ENCODE measurements at regions not wholly inside any gene's neighbourhood (a gene's known extent, or its start where the extent isn't known, plus 50 kb on each side); places are given as distances from the start of the nearest gene placed in this dataset.

DNA sequence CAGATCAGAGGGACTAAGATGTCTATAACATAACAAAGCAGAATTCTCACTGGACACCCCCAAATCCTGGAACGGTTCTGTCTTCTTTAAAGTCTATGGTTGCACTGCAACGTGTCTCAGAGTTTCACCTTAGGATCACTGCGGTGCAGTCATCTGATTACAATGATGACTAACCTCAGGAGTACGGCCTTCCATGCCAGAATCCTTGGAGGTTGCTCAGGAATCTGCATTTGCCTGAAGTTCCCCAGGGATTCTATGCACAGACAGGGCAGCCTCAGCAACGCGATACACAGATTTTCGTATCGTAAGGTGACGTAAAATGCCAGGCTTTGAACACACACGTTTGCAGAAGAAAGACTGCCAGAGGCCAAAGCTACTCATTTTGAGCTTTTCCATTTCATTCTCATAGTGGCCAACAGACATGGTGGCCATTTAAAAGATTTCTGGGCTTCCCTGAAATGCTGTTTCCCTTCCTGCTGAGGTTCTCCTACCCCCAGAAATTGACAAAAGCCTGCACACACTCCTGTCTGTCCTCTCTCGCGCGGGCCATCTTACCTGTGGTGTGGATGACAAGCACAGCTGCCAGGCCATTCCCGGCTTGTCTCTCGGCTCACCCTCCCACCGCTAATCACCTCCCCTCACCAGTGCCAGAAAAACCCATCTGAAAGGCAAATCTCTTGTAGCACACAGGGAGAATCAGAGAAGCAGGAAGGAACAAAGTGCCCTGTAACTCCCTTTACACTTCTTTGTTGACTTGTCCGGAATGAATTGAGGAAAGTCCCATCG lies 148.8 kb downstream of the ACKR3 start:
- DNase-seq: no peak

DNA sequence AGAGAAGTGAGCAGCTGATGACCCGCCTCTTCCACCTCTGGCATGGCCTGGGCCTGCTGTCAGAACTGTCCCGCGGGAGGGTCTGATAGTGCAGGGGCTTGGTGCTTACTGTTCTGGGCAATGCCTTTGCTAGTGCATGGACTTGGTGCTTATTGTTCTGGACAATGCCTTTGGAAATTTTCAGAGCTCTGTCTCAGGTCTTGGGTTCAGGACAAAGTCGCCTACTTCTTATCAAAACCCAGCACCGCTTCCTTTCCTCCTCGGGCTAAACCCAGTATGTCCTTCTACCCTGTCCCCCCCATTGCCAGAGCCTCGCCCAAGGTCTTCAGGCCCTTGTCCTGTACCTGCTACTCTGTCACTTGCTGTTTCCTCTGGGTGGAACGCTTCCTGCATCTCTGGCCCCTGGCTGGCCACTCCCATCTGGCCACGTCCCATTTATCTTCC lies 149.6 kb downstream of the ACKR3 start:
- no peak for DNase-seq

DNA sequence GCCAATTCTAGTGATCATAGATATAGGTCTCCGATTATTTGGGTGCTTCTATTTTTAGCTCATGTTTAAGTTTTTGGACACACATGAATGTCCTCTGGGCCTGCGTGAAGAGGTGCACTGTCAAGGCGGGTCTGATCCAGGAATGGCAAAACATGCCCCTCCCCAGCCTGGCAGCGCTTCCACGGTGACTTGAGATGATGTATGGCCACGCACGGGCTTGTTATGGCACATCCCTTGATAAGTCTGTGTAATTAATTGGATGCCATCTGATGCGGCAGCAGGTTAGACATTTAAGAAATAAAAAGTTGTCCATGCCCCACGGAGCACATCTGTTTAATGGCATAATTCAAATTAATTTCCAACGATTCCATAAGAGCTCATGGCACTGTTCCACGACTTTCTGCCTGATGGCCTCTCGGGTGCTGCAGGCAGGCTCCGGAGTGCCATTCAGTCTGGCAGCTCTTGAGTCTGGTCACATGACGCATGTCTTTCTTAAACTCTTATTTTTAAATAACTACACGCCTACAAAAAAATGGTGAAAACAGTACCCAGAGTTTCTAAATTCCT lies 151.4 kb downstream of the ACKR3 start:
- DNase-seq: no peak

DNA sequence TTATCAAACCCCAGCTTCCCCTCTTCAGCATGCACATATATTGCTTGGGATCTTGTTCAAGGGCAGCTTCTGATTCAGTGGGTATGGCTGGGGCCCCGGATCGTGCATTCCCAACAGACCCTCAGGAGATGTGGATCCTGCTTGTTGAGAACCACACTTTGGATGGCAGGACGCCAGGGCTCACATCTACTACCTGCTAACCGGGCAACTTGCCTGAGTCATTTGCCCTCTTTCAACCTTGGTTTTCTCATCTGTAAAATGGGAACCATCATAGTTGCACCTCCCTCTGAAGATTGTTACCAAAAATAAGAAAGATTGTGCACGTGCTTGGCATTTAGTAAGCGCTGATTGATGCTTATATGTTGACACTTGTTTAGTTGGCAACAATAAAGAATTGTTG lies 154.6 kb downstream of the ACKR3 start:
- no peak for DNase-seq

DNA sequence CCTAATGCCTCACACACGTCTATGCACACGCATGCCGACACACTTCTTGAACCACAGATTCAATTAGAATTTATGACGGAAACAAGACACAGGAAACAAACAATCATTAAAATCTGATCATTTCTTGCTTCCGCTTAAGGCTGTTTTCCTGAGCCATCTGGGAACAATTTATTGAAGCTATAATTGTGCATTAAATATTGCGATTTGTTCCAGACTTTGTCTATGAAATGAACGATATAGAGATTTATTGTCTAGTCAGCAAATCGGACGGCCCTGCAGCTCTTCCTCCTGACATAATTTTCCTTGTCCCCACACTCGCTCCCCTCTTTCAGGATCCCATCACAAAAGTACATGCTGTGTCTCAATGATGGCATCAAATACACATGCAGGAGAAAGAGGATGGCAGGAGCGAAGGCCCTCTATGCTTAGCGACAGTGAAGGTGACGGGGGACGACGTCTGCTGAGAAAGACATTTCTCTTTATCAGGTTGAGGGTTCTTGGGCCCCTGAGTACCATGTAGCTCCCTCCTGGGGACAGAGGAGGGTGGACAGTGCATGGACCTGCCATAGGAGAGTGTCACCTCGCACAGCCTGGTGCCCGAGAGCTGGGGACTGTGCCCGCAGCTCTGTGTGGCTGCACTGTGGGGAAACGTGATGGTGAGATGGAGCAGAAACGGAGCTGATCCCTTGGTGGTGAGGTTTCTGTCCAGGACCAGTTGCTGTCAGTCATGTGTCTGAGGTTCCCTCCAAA lies 157.3 kb downstream of the ACKR3 start:
- peak; percentile 54 for DNase-seq

DNA sequence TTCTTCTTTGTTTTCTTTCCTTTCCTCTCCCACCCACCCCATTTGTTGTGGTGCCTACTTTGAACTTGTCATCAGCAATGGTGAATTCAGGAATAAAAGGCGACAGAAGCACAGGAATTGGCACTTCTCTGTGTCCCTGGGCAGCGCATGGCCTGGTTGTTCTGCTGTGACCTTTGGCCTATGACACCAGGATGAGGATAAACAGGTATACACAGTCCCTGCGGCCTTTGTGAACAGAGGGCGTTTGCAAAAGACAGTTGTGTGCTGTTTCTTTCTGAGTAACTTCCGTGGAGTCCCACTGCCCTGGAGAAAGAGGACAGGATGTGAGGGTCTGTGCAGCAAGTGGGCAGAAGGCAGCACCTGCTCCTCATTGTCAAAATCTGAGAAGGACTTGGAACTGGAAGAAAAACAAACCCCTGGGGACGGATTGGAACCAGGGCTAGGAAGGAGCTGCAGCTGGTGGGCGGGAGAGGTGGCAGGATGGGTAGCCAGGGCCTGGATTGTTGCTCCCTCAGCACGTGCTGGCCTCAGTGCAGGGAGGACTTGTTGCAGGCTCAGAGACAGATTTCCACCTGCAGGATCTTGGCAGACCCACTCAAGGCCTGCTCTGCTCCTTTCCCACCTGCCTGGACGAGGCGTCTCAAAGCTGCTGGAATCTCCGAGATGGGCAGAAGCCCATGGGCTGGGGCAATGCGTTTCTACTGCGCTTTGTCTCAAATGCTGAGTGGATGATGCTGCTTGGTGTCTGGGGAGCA lies 159.5 kb downstream of the ACKR3 start:
- DNase-seq: no peak

DNA sequence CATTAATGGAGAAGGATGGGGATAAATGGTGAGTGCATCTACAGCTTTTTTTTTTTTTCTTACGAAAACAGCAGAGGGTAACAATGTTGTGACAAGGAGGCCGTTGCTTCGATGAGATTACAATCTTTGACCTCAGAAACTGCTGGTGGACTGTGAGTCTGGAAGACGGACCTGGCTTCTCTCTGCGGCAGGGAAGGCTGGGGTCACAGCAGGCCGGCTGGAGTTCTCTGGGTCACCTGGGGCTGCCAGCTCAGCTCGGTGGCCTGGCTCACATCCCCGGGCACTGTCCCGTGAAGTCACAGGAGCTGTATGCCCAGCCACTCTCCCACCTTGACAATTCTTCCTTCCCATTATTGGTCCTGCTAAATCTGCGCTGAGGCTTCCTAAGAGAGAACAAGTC lies 160.8 kb downstream of the ACKR3 start:
- no peak for DNase-seq

DNA sequence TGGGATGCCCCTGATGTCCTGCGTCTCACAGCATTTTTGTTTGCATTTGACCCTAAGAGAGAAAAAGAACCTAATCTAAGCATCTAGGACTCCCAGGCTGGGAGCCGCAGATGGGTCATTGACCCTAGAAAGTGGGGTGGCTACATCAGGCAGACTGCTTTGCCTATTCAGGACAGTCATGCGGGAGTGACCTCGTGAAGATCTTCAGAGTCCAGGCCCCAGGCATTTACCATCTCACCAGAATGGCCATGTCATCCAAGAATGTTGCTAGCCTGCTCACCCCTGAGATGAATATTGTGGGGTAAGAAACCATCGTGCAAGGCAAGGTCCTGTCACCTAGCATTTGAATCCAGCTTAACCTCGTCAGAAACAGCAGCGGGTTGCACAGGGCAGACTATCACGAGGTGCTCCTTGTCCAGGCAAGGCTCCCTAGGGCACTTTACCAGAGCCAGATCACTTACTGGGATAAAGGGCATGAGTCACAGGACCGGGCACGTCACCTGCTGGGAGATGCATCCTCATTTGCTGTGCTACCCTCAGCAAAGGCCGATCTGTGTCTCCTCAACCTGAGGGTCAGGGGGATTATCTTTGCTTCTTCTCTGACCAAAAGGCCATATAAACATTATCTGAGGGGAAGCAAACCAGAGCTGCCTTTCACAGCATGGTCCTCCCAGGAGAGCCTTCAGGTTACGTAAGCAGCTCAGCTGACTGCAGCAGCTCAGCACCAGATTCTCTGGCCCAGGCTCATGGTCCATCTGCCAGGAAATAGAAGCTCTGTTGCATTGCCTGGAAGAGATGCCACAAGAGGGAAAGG lies 162.3 kb downstream of the ACKR3 start:
- peak; percentile 73 for DNase-seq

DNA sequence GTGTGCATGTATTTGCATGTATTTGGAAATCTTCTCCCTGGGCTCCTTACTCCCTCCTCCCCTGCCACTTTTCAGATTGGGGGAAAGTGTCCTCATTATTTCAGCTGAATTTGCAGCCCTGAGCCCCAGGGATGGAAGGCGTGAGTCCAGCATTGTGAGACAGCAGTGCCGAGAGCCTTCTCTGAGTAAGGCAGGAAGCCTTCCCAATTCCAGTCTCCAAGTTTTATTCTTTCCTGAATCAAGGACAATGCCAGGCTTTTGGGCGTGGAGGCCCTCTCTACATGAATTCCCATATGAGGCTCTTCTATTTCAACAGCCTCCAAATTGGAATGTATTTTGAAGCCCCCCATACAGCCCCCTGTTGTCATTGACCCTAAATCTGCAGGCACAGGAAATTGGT lies 163.5 kb downstream of the ACKR3 start:
- no peak for DNase-seq

DNA sequence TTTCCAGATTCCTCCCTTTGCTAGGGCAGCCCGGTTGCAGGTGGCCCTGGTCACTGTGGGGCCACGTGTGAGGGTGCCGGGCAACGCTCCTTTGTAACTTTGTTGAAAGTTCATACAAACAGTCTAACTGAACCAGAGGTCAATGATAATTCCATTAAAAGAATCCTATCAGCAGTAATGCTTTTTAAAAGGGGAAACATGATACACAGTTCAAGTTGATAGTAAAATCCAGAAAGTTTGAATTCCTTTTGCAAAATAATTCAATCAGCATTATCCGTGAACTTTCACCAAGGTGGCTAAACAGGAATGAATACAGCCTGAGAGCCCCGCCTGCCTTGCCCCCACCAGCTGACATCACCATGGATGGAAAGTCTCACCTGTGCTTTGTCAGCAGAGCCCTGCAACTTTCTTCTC lies 166.2 kb downstream of the ACKR3 start:
- no peak for DNase-seq

DNA sequence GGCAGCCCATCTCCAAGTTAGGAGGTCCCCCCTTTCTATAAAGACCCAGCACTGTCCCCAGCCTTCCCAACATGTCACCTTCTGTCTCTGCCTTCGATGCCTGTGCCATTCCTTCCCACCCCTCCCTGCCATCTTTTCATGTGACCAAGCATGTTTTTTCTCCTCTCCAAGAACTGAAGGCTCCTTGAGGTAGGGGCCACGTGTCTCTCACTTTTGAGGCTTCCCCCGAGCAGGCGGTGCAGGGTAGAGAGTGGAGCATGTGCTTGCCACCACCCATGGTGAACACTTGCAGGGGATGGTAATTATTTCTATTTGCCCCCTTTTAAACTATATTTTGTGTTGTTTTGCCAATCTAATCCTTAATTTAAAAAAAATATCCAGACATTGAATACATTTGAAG lies 168.4 kb downstream of the ACKR3 start:
- no peak for DNase-seq

DNA sequence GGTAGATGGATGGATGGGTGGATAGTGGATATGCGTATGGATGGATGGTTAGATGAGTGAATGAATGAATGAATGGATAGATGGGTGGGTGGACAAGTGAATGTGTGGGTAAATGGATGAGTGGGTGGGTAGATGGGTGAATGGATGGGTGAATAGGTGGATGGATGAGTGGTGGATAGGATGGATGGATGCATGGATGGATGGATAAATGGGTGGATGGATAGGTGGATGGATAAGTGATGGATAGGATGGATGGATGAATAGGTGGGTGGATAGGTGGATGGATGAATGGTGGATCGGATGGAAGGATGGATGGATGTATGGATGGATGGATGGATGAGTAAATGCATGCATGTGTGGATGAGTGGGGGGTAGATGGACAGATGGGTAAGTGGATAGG lies 169.3 kb downstream of the ACKR3 start:
- DNase-seq: no peak

DNA sequence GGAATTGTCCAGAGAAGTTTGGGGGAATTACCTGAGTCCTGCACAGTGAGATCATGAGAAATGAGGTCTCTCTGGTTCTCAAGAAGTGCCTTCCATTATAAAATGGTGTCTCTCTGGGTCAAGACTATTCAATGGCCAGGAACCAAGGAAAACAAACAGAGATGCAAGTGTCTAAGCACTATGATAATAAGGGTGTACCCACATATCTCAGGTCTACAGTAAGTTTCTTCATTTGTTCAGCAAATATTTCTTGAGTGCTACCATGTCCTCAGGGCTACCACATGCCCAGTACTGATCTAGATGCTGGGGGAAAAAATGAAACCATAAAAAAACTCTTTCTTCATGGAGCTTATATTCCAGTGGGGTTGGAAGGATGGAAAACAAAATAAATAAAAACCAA lies 170.0 kb downstream of the ACKR3 start:
- DNase-seq: no peak

DNA sequence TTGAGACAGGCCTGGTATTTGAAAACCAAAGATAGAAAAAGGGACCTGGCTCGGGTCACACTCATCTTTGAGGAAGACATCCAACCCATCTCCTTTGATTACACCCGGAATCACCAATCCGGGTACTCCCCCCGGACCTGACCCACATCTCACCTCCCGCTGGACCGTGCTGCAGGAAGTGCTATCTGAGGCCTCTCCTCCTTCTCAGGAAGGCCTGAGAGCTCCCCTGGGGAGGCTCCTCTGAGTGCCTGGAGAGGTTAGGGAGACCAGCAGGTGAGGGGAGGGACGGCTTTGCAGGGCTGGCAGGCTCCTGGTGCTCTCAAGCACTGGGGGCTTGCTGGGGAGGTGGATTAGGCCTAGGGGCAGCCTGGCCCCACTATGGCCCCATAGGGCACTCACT lies 170.9 kb downstream of the ACKR3 start:
- no peak for DNase-seq

DNA sequence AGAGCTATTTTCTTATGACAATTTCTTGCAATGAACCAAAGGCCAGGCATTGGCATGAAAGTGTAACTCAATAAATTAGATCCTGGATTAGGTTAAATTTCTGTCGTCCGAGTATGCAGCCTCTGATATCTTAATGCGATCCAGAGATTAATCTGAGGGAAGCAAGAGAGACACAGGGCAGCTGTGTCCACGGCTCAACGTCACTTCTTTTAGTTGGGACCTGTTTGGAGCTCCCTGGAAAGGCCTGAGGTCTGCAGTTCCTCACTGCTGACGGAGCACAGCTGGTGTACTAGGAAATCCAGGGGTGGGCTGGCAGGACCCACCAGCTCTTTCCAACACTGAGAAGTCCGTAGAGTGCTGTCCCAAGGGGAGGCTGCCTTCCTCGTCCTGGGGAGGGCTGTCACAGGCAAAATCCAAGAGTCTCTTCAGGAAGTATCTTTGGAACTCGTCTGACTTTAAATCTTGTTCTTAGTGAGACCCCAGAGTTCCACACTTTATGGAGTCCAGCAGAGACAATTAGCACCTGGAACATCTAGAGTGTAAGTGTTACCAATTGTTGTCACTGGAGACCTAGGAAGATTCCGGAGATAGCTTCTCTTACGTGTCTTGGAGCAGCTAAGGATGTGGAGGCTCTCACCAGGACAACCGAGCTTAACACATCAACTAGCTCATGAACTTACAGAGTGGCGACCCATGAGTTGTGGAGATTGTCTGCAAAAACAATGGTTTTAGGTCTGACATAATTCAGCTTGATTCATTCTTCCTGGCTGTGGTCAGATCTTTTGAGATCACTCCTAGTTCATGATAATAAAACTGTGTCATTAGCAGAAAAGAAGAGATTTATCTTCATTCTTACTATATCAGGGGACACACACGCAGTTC lies 173.7 kb downstream of the ACKR3 start:
- no peak for DNase-seq

DNA sequence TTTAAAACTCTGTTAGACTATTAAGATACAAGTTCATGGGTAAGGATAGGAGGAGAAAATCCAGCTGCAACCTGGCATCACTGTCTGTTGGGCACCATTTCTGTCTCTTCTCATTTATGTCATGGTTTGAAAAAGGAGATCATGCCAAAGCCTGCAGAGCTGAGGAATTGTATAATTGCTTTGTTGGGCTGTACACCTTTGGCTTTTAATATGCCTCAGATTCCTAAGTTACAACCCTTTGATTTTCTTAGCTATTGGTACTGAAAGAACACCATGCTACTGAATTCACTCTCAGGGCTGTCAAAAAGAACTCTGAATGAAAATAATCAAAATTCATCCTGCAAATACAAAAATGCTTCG lies 174.3 kb downstream of the ACKR3 start:
- no peak for DNase-seq

DNA sequence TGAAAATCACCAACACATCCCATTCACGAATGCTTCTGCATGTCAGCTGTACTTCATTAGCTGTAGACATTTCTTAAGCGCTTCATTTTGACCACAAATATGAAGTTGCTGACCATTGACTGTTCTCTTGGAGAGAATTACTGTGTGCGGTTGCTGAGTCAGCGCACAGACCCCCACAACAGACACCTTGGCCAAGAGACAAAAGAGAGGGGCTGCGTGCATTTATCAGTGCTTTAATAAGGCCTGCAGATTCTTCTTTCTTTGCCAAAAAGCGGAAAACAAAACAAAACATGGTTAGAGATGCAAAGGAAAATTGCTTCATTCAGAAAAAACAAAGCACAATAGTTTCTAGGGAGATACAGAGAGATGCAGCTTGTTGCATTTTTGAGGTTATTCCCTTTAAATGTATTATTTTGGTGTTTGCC lies 174.7 kb downstream of the ACKR3 start:
- DNase-seq: peak; percentile 53

DNA sequence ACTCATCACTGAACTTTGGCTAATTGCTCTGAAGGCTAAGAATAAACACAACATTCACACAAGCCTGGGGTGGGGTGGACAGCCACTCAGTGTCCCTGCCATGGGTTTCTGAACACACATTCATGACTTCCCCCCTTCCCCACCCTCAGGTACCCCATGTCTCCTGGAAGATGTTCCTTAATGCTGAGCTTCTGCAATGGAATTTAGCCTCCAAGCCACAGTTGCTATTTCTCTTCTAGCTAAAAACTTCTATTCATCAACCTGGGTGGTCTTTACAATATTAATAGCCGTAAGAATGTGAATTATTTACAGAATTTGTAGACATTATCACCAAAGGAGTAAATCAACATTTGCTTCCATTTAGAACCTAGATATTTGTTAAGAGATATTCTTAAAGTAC lies 175.1 kb downstream of the ACKR3 start:
- DNase-seq: no peak

DNA sequence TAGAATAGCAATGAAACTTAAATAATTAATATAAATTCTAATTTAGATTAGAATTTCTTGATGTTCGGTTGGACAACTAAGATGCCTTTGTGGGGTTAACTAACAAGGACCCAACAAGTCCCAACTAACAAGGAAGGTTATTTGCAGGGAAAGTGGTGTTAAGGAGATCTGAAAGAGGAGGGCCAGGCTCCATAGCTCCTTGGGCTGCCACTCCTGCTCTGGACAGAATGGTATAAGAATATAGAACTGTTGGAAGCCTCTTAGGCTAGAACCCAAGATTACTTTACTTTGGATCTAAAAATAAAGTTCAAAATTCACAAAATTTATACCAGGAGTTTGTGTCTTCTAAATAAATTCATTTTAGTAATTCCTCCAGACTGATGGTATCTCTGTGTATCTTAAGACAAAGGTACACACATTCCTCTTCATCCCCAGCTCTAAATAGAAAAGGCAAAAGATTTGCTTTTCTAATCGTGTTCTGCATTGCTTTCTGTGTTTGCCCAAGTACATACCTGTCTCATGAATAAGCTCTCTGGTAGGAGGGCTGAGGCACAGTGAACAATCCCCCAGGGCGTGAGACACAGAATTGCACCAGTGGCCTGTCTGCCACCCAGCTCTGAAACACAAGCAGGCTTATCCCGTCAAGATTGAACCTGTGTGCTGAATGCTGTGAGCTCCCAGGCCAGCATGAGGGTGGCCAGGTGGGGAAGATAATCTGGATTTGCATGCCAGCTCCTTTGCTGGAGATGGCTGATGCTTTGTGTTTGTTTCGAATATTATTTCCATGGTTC lies 176.0 kb downstream of the ACKR3 start:
- peak; percentile 30 for DNase-seq

DNA sequence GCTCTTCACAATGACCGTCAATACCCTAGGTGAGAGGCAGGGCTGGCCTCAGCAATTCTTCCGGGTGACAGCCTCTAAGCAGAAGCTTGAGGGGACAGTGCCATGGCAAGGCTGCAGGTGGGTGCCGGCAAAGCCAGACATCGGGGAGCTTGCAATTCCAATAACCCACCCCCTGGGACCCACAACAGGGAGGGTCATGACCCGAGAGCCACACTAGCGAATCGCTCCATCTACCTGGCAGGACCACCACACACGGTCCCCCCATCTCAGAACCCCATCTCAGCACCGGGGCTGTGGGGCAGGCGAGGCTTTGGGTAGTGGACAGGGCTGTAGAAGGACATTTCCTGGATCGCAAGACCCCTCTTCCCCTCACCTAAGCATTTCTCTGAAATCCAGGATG lies 177.2 kb downstream of the ACKR3 start:
- no peak for DNase-seq
